ENCODE measurements at regions not wholly inside any gene's neighbourhood (a gene's known extent, or its start where the extent isn't known, plus 50 kb on each side); places are given as distances from the start of the nearest gene placed in this dataset.

DNA sequence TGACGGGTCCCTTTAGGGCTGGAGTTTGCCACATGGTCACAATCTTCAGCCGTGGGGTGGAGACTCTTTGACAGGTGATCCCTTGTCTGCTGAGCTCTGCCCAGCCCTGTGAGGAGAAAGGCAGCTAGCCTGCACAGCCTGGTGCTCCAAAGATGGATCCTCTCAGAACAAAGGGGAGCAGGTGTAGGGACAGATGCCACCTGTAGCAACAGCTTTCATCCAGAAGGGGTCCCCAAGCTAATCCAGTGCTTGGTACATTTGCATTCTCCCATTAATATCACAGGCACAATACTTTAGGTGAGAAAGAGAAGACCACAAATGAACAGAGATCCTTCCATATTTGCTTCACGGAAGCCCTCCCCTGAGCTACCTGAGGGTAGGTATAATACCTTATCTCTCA is 93.2 kb downstream of the CCDC185 start:
- TF ChIP-seq, protein P1, sequence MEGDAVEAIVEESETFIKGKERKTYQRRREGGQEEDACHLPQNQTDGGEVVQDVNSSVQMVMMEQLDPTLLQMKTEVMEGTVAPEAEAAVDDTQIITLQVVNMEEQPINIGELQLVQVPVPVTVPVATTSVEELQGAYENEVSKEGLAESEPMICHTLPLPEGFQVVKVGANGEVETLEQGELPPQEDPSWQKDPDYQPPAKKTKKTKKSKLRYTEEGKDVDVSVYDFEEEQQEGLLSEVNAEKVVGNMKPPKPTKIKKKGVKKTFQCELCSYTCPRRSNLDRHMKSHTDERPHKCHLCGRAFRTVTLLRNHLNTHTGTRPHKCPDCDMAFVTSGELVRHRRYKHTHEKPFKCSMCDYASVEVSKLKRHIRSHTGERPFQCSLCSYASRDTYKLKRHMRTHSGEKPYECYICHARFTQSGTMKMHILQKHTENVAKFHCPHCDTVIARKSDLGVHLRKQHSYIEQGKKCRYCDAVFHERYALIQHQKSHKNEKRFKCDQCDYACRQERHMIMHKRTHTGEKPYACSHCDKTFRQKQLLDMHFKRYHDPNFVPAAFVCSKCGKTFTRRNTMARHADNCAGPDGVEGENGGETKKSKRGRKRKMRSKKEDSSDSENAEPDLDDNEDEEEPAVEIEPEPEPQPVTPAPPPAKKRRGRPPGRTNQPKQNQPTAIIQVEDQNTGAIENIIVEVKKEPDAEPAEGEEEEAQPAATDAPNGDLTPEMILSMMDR (IDR thresholded peaks at IDR 0.05; ENCODE audit: insufficient read depth, low read depth, low read length) = peak; percentile 5
- no peak for DNase-seq (ENCODE audit: low read depth)
- no peak overlapping the region for H3K4me3 ChIP-seq (ENCODE audit: low read depth, low read length)

DNA sequence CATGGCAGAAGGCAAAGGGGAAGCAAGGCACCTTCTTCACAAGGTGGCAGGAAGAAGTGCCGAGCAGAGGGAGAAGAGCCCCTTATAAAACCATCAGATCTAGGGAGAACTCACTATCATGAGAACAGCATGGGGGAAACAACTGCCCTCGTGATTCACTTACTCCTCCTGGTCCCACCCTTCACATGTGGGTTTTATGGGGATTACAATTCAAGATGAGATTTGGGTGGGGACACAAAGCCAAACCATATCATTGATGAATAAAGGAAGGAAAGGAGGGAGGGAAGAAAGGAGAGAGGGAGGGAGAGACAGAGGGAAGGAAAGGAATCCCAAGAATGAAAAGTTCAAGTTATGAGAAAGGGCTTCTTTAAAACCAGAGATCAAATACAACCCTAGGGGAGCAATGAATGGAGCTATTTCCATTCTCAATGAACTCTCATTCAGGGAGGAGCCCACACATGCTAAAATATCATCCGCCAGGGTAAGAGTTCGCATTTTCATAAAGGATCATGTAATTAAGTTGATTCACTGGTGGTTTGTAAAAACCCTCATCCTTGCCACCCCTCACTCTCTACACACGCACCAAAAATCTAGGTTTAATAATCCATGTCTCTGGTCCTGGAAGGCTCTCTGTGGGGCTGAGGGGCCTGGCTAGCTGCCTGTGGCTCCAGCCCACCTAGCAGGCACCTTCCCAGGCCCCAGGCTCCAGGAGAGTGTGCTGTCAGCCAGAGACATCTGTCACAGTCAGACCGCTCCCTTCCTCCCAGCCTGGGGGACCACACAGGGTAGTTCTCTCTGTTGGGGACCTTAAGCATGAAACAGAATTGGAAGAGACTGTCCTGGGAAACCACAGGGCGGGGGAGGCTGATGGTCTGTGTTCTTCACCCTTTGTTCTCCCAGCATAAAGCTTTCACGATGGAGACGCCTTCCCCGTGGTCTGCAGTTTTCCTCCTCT is 94.0 kb downstream of the CCDC185 start:
- no peak for DNase-seq (ENCODE audit: low read depth)
- TF ChIP-seq, protein P1 (IDR thresholded peaks at IDR 0.05; ENCODE audit: insufficient read depth, low read depth, low read length) = no peak

DNA sequence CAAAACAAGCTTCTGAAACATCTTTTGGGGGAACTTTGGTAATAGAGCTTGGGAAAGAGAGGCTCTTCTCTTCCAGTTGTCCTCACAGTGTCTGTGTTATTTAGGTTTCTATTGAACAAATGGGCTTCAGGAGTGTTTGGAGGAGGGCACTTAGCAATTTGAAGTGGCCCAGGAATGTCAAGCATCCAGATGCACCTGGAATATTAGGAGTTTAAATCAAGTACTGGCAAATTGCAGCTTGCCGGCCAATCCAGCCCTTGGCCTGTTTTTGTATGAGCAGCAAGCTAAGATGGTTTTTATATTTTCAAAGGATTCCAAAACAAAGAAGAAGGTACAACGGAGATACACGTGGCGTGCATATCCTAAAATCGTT is 94.7 kb downstream of the CCDC185 start:
- DNase-seq (ENCODE audit: low read depth) = no peak
- H3K4me3 ChIP-seq (ENCODE audit: low read depth, low read length) = no peak overlapping the region
- TF ChIP-seq, protein P1 (IDR thresholded peaks at IDR 0.05; ENCODE audit: insufficient read depth, low read depth, low read length) = no peak

More for the DNA sequence above, 94.0 kb downstream of the CCDC185 start:
- no peak overlapping the region for H3K4me3 ChIP-seq (ENCODE audit: low read depth, low read length)

DNA sequence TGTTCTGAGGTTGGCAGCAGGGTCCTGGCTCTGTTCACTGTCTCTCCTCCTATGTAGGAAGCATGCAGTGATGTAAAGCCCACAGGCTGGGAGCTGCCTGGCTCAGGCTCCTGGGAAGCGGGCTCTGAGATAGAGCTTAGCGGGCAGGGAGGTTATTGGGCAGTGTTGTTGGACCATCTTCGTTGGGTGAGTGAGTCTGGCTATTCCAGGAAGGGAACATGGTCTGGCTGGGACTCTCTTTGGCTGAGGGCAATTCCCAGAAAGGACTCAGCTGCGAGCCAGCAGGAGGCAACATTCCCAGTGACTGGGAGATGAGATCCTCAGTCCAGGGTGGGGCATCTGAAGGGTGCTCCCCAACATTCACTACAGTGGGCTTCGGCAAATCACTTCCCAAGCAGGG is 96.2 kb downstream of the CCDC185 start:
- no peak for DNase-seq (ENCODE audit: low read depth)
- TF ChIP-seq, protein P1 (IDR thresholded peaks at IDR 0.05; ENCODE audit: insufficient read depth, low read depth, low read length) = no peak
- H3K4me3 ChIP-seq (ENCODE audit: low read depth, low read length) = no peak overlapping the region

DNA sequence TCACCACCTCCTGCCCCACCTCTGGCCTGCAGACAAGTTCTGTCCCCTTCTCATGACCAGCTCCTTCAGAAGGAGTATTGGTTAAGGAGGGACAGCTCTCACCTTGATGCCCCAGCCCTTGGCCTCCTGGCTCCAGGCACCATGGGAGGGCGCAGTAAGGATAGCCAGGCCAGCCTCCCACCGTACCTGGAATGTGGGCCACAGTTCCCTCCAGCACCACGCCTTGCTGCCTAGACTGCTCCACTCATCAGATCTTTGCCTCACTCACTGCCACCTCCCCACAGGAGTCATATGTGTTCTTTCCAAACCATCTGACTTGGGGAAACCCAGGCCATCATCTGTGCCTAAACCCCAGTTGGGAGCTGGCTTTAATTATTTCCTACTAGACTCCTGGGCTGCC is 97.0 kb downstream of the CCDC185 start:
- no peak overlapping the region for H3K4me3 ChIP-seq (ENCODE audit: low read depth, low read length)
- TF ChIP-seq, protein P1 (IDR thresholded peaks at IDR 0.05; ENCODE audit: insufficient read depth, low read depth, low read length) = no peak
- no peak for DNase-seq (ENCODE audit: low read depth)

Measured in fibroblast of villous mesenchyme (primary cell).